IgD-negative memory B cell (primary cell): ENCODE measurements at regions not wholly inside any gene's neighbourhood (a gene's known extent, or its start where the extent isn't known, plus 50 kb on each side); places are given as distances from the start of the nearest gene placed in this dataset.
"Not testable (repeated sequence)": the region's sequence is repeated elsewhere in the genome, so short reads cannot be mapped to it uniquely, and the experiment has no call there.

Experiments used
- H3K27ac Mint-ChIP-seq, 3 donors: one replicate each; pipeline ENCODE4 v1.8.0; 2020 to 2022; ENCODE audit warnings: mild to moderate bottlenecking in 3 of 3, mixed read lengths in 3 of 3, moderate library complexity in 1 of 3
- H3K27me3 Mint-ChIP-seq: one replicate; pipeline ENCODE4 v1.8.0; 2021; ENCODE audit warnings: mixed read lengths
- H3K36me3 Mint-ChIP-seq: one replicate; pipeline ENCODE4 v1.8.0; 2020; ENCODE audit warnings: mild to moderate bottlenecking, mixed read lengths
- H3K4me1 Mint-ChIP-seq, 3 donors: one replicate each; pipeline ENCODE4 v1.8.0; 2020 to 2022; ENCODE audit warnings: mixed read lengths in 3 of 3, mild to moderate bottlenecking in 1 of 3
- H3K4me3 Mint-ChIP-seq, 4 donors: one replicate each; pipeline ENCODE4 v1.8.0; 2020 to 2022; ENCODE audit warnings: mild to moderate bottlenecking in 4 of 4, mixed read lengths in 4 of 4, moderate library complexity in 3 of 4
- H3K9me3 Mint-ChIP-seq, 3 donors: one replicate each; pipeline ENCODE4 v1.8.0; 2020 to 2021; ENCODE audit warnings: mixed read lengths in 3 of 3, mild to moderate bottlenecking in 1 of 3

GRCh38 chr4:4048227-4048626 is 178.5 kb downstream of the OTOP1 start:
- not testable (repeated sequence) for H3K9me3 Mint-ChIP-seq, H3K4me1 Mint-ChIP-seq, H3K36me3 Mint-ChIP-seq, H3K4me3 Mint-ChIP-seq
- peak overlapping the region in 1 of 3 donors; percentile 25 for H3K27ac Mint-ChIP-seq
- peaks cover 24% of the 10 kb centered on the region for H3K27me3 Mint-ChIP-seq

GRCh38 chr4:4050781-4051180 is 175.9 kb downstream of the OTOP1 start:
- H3K27me3 Mint-ChIP-seq, result peaks cover 18% of the 10 kb centered on the region
- not testable (repeated sequence) for H3K9me3 Mint-ChIP-seq, H3K27ac Mint-ChIP-seq, H3K4me1 Mint-ChIP-seq, H3K4me3 Mint-ChIP-seq, H3K36me3 Mint-ChIP-seq

- H3K27ac Mint-ChIP-seq, H3K9me3 Mint-ChIP-seq, H3K4me3 Mint-ChIP-seq, H3K4me1 Mint-ChIP-seq, H3K36me3 Mint-ChIP-seq, H3K27me3 Mint-ChIP-seq: not testable (repeated sequence)
Observed at GRCh38 chr4:4052933-4053332, 173.8 kb downstream of the OTOP1 start.

GRCh38 chr4:4057226-4057625 is 169.5 kb downstream of the OTOP1 start:
- not testable (repeated sequence) for H3K4me3 Mint-ChIP-seq, H3K9me3 Mint-ChIP-seq, H3K27ac Mint-ChIP-seq, H3K36me3 Mint-ChIP-seq, H3K27me3 Mint-ChIP-seq, H3K4me1 Mint-ChIP-seq

GRCh38 chr4:4084171-4084570 is 142.6 kb downstream of the OTOP1 start:
- H3K27me3 Mint-ChIP-seq, H3K4me1 Mint-ChIP-seq, H3K36me3 Mint-ChIP-seq, H3K4me3 Mint-ChIP-seq, H3K27ac Mint-ChIP-seq, H3K9me3 Mint-ChIP-seq: not testable (repeated sequence)

DNA sequence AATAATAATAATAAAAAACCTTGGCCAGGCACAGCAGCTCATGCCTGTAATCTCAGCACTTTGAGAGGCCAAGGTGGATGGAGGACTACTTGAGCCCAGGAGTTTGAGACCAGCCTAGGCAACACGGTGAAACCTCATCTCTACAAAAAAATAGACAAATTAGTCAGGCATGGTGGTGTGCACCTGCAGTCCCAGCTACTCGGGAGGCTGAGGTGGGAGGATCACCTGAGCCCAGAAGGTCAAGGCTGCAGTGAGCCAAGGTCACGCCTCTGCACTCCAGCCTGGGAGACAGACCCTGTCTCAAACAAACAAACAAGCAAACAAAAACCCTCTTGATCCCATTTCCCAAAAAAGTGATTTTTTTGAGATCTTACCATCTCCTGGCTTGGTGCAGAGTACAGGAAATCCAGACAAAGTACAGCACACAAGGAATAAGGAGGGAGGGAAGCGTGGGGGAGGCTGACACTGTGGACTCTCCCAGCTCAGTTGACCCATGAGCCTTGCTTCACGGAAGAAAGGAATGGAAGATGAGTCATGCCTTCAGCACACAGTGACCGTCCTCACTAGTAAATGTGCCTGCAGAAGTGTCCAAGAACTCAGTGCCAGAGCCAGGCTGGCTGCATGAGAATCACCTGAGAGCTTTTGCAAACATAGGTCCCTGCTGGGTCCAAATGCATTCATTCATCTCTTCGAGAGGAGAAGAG is 136.9 kb downstream of the OTOP1 start:
- H3K4me3 Mint-ChIP-seq, H3K9me3 Mint-ChIP-seq, H3K27me3 Mint-ChIP-seq, H3K4me1 Mint-ChIP-seq, H3K36me3 Mint-ChIP-seq, H3K27ac Mint-ChIP-seq: not testable (repeated sequence)

DNA sequence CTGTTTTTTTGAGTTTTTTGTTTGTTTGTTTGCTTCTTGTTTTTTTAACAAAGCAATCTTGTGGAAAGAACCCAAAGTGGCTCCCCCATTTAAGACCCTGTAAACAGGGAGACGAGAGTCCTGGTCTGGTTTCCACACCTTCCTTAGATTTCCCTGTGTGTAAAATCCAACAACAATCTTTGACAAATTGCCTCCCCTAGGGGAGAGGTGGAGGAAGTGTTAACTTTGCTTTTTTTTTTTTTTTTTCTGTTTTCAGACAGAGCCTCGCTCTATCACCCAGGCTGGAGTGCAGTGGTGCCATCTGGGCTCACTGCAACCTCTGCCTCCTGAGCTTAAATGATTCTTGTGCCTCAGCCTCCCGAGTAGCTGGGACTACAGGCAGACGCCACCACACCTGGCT is 136.0 kb downstream of the OTOP1 start:
- not testable (repeated sequence) for H3K36me3 Mint-ChIP-seq, H3K4me1 Mint-ChIP-seq, H3K4me3 Mint-ChIP-seq, H3K27me3 Mint-ChIP-seq, H3K27ac Mint-ChIP-seq, H3K9me3 Mint-ChIP-seq

DNA sequence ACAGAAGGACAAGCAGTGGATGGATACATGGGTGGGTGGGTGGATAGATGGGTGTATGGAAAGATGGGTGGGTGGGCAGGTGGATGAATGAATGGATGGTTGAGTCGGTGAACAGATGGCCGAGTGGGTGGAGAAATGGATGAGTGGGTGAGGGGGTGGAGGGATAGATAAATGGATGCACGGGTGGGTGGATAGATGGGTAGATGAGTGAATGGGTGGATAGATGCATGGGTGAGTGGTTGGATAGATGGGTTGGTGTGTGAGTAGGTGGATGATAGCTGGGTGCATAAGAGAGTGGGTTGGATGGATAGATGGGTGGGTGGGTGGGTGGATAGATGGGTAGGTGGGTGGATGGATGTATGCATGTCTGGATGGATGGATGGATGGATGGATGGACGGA is 134.6 kb downstream of the OTOP1 start:
- not testable (repeated sequence) for H3K27ac Mint-ChIP-seq, H3K9me3 Mint-ChIP-seq, H3K36me3 Mint-ChIP-seq, H3K27me3 Mint-ChIP-seq, H3K4me1 Mint-ChIP-seq, H3K4me3 Mint-ChIP-seq

GRCh38 chr4:4099610-4100009 is 127.1 kb downstream of the OTOP1 start:
- not testable (repeated sequence) for H3K27ac Mint-ChIP-seq, H3K36me3 Mint-ChIP-seq, H3K4me3 Mint-ChIP-seq

GRCh38 chr4:4106923-4107322 is 119.8 kb downstream of the OTOP1 start:
- H3K36me3 Mint-ChIP-seq, H3K4me1 Mint-ChIP-seq, H3K9me3 Mint-ChIP-seq, H3K27ac Mint-ChIP-seq: not testable (repeated sequence)
- H3K27me3 Mint-ChIP-seq, result peaks cover 15% of the 10 kb centered on the region
- H3K4me3 Mint-ChIP-seq, result peak overlapping the region in 3 of 4 donors; percentile 22 to 75 (median 60)

More at GRCh38 chr4:4099610-4100009, 127.1 kb downstream of the OTOP1 start:
- not testable (repeated sequence) for H3K9me3 Mint-ChIP-seq, H3K4me1 Mint-ChIP-seq, H3K27me3 Mint-ChIP-seq

DNA sequence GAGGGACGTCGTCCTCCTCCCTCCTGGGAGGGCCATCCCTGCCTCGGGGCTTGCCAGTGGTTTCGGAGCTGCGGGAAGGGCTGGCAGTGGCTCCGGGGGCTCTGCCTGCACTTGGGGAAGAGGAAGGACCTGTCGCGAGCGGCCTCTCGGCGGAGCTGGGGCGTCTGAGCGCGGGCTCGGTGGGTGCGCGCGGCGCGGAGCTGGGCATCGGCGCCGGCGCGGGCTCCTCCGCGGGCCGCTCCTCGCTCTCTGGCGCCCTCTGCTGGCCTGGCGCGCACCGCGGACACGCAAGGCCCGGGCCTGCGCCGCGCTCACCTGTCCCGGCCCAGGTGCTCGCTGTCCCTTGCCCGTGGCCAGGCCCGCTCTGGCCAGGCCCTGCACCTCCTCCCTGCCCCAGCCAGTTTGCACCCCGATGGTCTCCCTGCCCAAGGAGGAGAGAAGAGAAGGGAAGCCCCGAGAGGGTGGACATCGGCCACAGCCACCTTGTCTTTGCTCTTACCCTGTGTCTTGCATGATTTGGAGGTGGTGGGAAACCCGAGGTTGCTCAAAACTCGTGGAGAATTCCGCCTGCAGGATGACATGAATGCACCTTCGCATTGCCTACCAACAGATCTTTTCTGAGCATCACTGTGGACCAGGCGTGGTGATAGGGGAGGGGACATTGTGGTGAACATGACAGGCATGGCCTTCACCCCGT is 119.2 kb downstream of the OTOP1 start:
- not testable (repeated sequence) for H3K36me3 Mint-ChIP-seq, H3K9me3 Mint-ChIP-seq, H3K4me1 Mint-ChIP-seq, H3K27ac Mint-ChIP-seq
- H3K27me3 Mint-ChIP-seq, result peaks cover 13% of the 10 kb centered on the region
- H3K4me3 Mint-ChIP-seq, result peak overlapping the region in 3 of 4 donors; percentile 70 to 91 (median 84)

DNA sequence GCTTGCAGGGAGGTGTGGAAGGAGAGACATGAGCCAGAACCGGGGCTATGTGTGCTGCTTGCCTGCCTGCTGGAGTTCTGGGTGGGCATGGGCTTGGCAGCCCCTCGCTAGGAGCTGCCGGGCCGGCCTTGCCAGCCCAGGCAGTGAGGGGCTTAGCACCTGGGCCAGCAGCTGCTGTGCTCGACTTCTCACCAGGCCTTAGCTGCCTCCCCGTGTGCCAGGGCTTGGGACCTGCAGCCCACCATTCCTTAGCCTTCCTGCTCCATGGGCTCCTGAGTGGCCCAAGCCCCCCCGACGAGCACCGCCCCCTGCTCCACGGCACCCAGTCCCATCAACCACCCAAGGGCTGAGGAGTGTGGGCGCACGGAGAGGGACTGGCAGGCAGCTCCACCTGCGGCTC is 111.3 kb downstream of the OTOP1 start:
- not testable (repeated sequence) for H3K27ac Mint-ChIP-seq, H3K9me3 Mint-ChIP-seq, H3K36me3 Mint-ChIP-seq, H3K4me3 Mint-ChIP-seq, H3K27me3 Mint-ChIP-seq, H3K4me1 Mint-ChIP-seq

DNA sequence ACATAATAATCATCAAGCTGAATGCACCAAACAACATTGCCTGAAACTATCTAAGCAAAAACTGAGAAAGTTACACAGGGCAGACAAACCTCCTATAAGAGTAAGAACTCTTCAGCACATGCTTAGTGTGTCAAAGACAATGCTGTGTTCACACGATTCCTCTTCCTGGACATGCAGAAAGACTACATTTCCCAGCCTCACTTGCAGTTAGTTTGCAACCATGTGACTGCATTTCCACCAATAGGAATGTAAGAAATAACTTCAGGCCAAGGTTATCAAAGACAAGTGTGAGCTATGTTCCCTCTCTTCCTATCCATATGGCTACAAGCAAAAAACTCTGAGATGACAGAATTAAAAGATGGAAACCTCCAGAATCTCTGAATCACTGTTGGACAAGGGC is 109.8 kb downstream of the OTOP1 start:
- H3K9me3 Mint-ChIP-seq, H3K4me3 Mint-ChIP-seq, H3K36me3 Mint-ChIP-seq, H3K4me1 Mint-ChIP-seq, H3K27ac Mint-ChIP-seq, H3K27me3 Mint-ChIP-seq: not testable (repeated sequence)

- H3K4me1 Mint-ChIP-seq, H3K27me3 Mint-ChIP-seq, H3K9me3 Mint-ChIP-seq, H3K27ac Mint-ChIP-seq, H3K4me3 Mint-ChIP-seq, H3K36me3 Mint-ChIP-seq: not testable (repeated sequence)
Observed at GRCh38 chr4:4134368-4134767, 92.4 kb downstream of the OTOP1 start.

DNA sequence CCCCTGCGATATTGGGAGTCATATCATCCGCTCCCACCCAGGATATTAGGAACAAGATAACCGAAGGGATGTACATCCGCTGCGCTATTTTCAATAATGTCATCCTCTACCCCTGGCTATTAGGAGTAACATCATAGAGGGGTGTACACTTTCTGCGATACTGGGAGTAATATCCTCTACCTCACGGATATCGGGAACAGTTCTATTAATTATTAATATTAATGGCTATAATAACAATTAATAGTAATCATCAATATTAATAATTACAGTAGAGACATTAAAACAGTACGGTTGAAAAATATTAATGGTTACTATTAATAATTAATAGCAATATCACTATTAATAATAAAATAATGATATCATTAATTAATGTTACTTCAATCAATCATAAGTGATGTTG is 90.1 kb downstream of the OTOP1 start:
- H3K4me1 Mint-ChIP-seq, H3K36me3 Mint-ChIP-seq, H3K27ac Mint-ChIP-seq, H3K4me3 Mint-ChIP-seq, H3K9me3 Mint-ChIP-seq, H3K27me3 Mint-ChIP-seq: not testable (repeated sequence)
